Trophoblast cell (in vitro differentiated cells and primary cell): ENCODE measurements at regions not wholly inside any gene's neighbourhood (a gene's known extent, or its start where the extent isn't known, plus 50 kb on each side); places are given as distances from the start of the nearest gene placed in this dataset.

ENCODE experiments used
- DNase-seq, 2 donors: peaks; one replicate each; pipeline ENCODE4 v3.0.0-alpha.2; 2016
- H2AFZ ChIP-seq: 2 replicates; pipeline ENCODE4 v1.6.1; 2013; ENCODE audit warnings: low read length, moderate library complexity, mild to moderate bottlenecking; ENCODE audit not compliant: insufficient read depth, poor library complexity
- H2AK5ac ChIP-seq: 2 replicates; pipeline ENCODE4 v1.6.1; 2013; ENCODE audit warnings: mild to moderate bottlenecking, low read length
- H2BK120ac ChIP-seq: 2 replicates; pipeline ENCODE4 v1.6.1; 2013; ENCODE audit warnings: low read length, mild to moderate bottlenecking, moderate library complexity; ENCODE audit not compliant: insufficient read depth, poor library complexity
- H2BK12ac ChIP-seq: 2 replicates; pipeline ENCODE4 v1.6.1; 2013; ENCODE audit warnings: mild to moderate bottlenecking, low read length, moderate library complexity
- H2BK5ac ChIP-seq: 2 replicates; pipeline ENCODE4 v1.6.1; 2013; ENCODE audit warnings: low read length, low read depth, moderate library complexity, mild to moderate bottlenecking; ENCODE audit not compliant: poor library complexity
- H3K14ac ChIP-seq: 2 replicates; pipeline ENCODE4 v1.6.1; 2013; ENCODE audit warnings: mild to moderate bottlenecking, low read length
- H3K18ac ChIP-seq: 2 replicates; pipeline ENCODE4 v1.6.1; 2013; ENCODE audit warnings: mild to moderate bottlenecking, low read length
- H3K23ac ChIP-seq: 2 replicates; pipeline ENCODE4 v1.6.1; 2013; ENCODE audit warnings: low read length
- H3K27ac ChIP-seq: 2 replicates; pipeline ENCODE4 v1.5.1; 2013; ENCODE audit warnings: low read depth, mild to moderate bottlenecking, inconsistent platforms, low read length, moderate library complexity
- H3K27me3 ChIP-seq: 2 replicates; pipeline ENCODE4 v1.6.1; 2013; ENCODE audit warnings: inconsistent platforms, mild to moderate bottlenecking, low read length, moderate library complexity; ENCODE audit not compliant: insufficient read depth
- H3K36me3 ChIP-seq, 2 experiments: 1 replicate in 1 of 2; 2 replicates in 1 of 2; pipeline ENCODE4 v1.6.1; 2013; ENCODE audit warnings: low read length in 2 of 2, mild to moderate bottlenecking in 2 of 2, moderate library complexity in 1 of 2; ENCODE audit not compliant: insufficient read depth in 2 of 2, control insufficient read depth in 1 of 2
- H3K4ac ChIP-seq: 2 replicates; pipeline ENCODE4 v1.6.1; 2013; ENCODE audit warnings: low read depth, mild to moderate bottlenecking, low read length, moderate library complexity
- H3K4me1 ChIP-seq, 2 experiments: 1 replicate in 1 of 2; 2 replicates in 1 of 2; pipeline ENCODE4 v1.6.1; 2013; ENCODE audit warnings: low read length in 2 of 2, mild to moderate bottlenecking in 2 of 2, moderate library complexity in 1 of 2; ENCODE audit not compliant: insufficient read depth in 2 of 2, control insufficient read depth in 1 of 2
- H3K4me2 ChIP-seq: 2 replicates; pipeline ENCODE4 v1.6.1; 2013; ENCODE audit warnings: inconsistent platforms, mild to moderate bottlenecking, low read length, moderate library complexity
- H3K4me3 ChIP-seq: 2 replicates; pipeline ENCODE4 v1.5.1; 2013; ENCODE audit warnings: mild to moderate bottlenecking, low read depth, low read length, inconsistent platforms
- H3K79me1 ChIP-seq: one replicate; pipeline ENCODE4 v1.6.1; 2013; ENCODE audit warnings: low read length
- H3K79me2 ChIP-seq: 2 replicates; pipeline ENCODE4 v1.6.1; 2013; ENCODE audit warnings: low read length, mild to moderate bottlenecking; ENCODE audit not compliant: control insufficient read depth, insufficient read depth, poor library complexity
- H3K9ac ChIP-seq: 2 replicates; pipeline ENCODE4 v1.6.1; 2013; ENCODE audit warnings: mild to moderate bottlenecking, low read length
- H3K9me3 ChIP-seq: 2 replicates; pipeline ENCODE4 v1.6.1; 2013; ENCODE audit warnings: low read depth, mild to moderate bottlenecking, control low read depth, inconsistent platforms, low read length; ENCODE audit not compliant: insufficient read depth
- H4K12ac ChIP-seq: 2 replicates; pipeline ENCODE4 v1.6.1; 2013; ENCODE audit warnings: low read depth, mild to moderate bottlenecking, low read length, moderate library complexity
- H4K8ac ChIP-seq: 2 replicates; pipeline ENCODE4 v1.6.1; 2013; ENCODE audit warnings: low read depth, mild to moderate bottlenecking, low read length, moderate library complexity
- H4K91ac ChIP-seq: one replicate; pipeline ENCODE4 v1.6.1; 2013; ENCODE audit warnings: low read depth, mild to moderate bottlenecking, low read length, moderate library complexity
- WGBS: extraction: QIAGEN DNeasy Blood & Tissue Kit; methylation state at CpG from one replicate; pipeline ENCODE4 v1.1.7; 2013; ENCODE audit warnings: missing lambda C conversion rate; ENCODE audit not compliant: insufficient read length, insufficient coverage; ENCODE audit errors: extremely low coverage; 5-methylcytosine and 5-hydroxymethylcytosine counted together

DNA sequence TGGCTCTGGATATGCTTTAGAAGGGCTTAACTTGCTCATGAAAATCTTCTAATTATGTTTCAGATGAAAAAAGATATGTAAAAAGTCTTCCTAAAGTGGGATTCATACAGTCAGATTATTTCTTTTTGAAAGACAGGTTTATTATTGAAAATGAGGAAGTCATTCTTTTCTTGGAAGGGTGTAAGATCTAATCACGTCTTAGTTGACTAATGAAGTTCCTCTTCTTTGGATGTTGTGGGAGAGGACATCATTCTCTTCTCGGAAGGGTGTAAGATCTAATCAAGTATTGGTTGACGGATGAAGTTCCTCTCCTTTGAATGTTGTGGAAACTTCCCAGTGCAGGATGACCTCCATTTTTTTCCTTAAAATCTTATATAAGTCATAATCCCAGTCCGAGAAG is 74.9 kb downstream of the ALG10 start:
- no peak overlapping the region for H4K91ac ChIP-seq
- H2AK5ac ChIP-seq, result no peak overlapping the region
- H3K9me3 ChIP-seq, result peaks cover 2% of the 10 kb centered on the region
- H3K4ac ChIP-seq, result no peak overlapping the region
- H4K12ac ChIP-seq, result no peak overlapping the region
- H3K27me3 ChIP-seq, result no peaks in the 10 kb centered on the region
- no peak overlapping the region for H4K8ac ChIP-seq
- H3K4me2 ChIP-seq, result no peak overlapping the region
- no peak overlapping the region for H3K27ac ChIP-seq
- no peak overlapping the region for H3K23ac ChIP-seq
- no peak overlapping the region for H2BK120ac ChIP-seq
- no peak overlapping the region for H3K14ac ChIP-seq
- WGBS, result no CpG with 5 or more reads among the region's 4 CpGs
- H3K4me3 ChIP-seq, result no peak overlapping the region
- H3K36me3 ChIP-seq, result no peaks in the 10 kb centered on the region
- no peak overlapping the region for H2BK5ac ChIP-seq
- H3K18ac ChIP-seq, result no peak overlapping the region
- H3K79me2 ChIP-seq, result no peaks in the 10 kb centered on the region
- no peak overlapping the region for H2BK12ac ChIP-seq
- H3K4me1 ChIP-seq, result no peaks in the 10 kb centered on the region
- no peaks in the 10 kb centered on the region for H3K79me1 ChIP-seq
- no peak overlapping the region for H3K9ac ChIP-seq
- H2AFZ ChIP-seq, result no peak overlapping the region
- no peak for DNase-seq

DNA sequence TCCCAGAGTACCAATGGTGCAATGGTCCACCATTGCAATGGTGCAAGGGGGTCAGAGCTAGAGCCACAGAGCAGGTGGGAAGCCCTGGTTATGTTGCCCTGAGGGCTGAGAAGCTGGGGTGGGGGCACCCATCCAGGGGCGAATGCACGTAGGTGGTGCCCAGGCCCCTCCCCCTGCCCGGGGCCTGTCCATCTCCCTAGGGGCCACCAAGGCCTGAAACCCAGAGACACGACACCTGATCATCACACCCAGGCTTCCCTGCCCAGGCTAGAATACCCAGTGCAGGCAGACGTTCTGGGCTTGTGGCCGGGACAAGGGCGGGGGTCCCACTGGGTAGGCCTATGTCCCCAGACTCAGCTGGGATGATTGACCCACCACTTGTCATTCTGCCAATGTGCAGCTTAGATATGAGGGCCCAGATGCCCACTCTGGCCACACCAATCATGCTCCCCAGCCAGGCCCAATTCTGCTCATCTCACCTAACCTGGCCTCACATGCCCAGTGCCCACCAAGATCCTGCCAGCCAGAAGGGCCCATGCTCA is 83.2 kb downstream of the ALG10 start:
- H2BK120ac ChIP-seq, result no peak overlapping the region
- no peak overlapping the region for H3K4ac ChIP-seq
- H3K27me3 ChIP-seq, result no peaks in the 10 kb centered on the region
- H4K8ac ChIP-seq, result no peak overlapping the region
- no peak overlapping the region for H3K14ac ChIP-seq
- H3K79me2 ChIP-seq, result no peaks in the 10 kb centered on the region
- peaks cover 49% of the 10 kb centered on the region for H3K9me3 ChIP-seq
- H3K36me3 ChIP-seq, result peaks cover 0 to 2% of the 10 kb centered on the region in 2 experiments
- no peak overlapping the region for H3K27ac ChIP-seq
- no peak overlapping the region for H4K12ac ChIP-seq
- H4K91ac ChIP-seq, result no peak overlapping the region
- no peak overlapping the region for H2AFZ ChIP-seq
- H2AK5ac ChIP-seq, result no peak overlapping the region
- no peak overlapping the region for H3K9ac ChIP-seq
- no CpG with 5 or more reads among the region's 7 CpGs for WGBS
- no peak overlapping the region for H2BK12ac ChIP-seq
- no peak overlapping the region for H2BK5ac ChIP-seq
- no peak overlapping the region for H3K23ac ChIP-seq
- no peak overlapping the region for H3K18ac ChIP-seq
- no peaks in the 10 kb centered on the region for H3K4me1 ChIP-seq
- no peak overlapping the region for H3K4me2 ChIP-seq
- no peak overlapping the region for H3K4me3 ChIP-seq
- DNase-seq, result no peak
- no peaks in the 10 kb centered on the region for H3K79me1 ChIP-seq

DNA sequence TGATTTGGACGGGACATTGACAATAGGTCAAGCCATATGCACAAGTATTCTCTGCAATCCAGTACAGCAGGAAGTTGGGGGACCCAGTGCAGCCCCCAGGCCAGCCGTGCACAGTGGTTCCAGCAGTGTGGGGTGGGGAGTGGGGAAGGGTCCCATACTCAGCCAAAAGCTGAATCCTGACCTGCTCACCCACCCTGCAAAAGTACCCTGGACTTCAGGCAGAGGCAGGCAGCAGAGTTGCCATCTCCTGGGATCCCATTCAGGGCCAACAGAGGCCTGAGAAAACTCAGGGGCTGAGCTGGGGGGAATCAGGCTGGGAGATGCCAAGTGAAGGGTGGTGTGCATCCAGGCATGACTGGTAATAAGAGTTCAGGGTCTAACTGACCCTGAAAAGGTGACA is 83.9 kb downstream of the ALG10 start:
- no peak overlapping the region for H3K4ac ChIP-seq
- no peaks in the 10 kb centered on the region for H3K4me1 ChIP-seq
- H3K18ac ChIP-seq, result no peak overlapping the region
- H3K9me3 ChIP-seq, result peaks cover 49% of the 10 kb centered on the region
- H2BK12ac ChIP-seq, result no peak overlapping the region
- H3K36me3 ChIP-seq, result peaks cover 0 to 2% of the 10 kb centered on the region in 2 experiments
- H2BK5ac ChIP-seq, result no peak overlapping the region
- no peak overlapping the region for H3K4me3 ChIP-seq
- no peak overlapping the region for H4K12ac ChIP-seq
- H3K79me2 ChIP-seq, result no peaks in the 10 kb centered on the region
- no peak overlapping the region for H3K4me2 ChIP-seq
- H2AFZ ChIP-seq, result no peak overlapping the region
- H3K14ac ChIP-seq, result no peak overlapping the region
- H3K9ac ChIP-seq, result no peak overlapping the region
- H3K27ac ChIP-seq, result no peak overlapping the region
- no peak overlapping the region for H4K8ac ChIP-seq
- no peak for DNase-seq
- H3K23ac ChIP-seq, result no peak overlapping the region
- no peak overlapping the region for H4K91ac ChIP-seq
- H2BK120ac ChIP-seq, result no peak overlapping the region
- no peaks in the 10 kb centered on the region for H3K79me1 ChIP-seq
- no peaks in the 10 kb centered on the region for H3K27me3 ChIP-seq
- no CpG with 5 or more reads among the region's 2 CpGs for WGBS
- H2AK5ac ChIP-seq, result no peak overlapping the region

DNA sequence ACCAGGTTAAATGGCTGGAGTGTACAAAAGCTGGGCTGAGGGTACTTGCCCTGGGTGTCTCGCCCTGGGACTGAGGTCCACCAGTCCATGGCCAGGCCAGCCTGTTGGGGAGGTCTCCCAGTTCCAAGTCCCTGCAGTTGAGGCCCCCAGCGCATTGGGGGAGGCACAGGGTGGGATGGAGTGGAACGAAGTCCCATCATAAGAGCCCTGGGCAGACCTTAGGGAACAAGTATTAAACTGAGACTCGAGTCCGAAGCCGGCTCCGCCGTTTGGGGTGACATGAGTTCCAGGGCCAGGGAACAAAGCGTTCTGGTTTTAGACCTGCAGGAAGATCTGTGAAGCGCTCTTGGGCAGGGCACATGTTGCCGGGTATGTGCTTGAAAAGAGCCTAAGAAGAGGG is 84.7 kb downstream of the ALG10 start:
- H4K91ac ChIP-seq, result no peak overlapping the region
- no peak overlapping the region for H3K4ac ChIP-seq
- no peaks in the 10 kb centered on the region for H3K79me1 ChIP-seq
- H3K23ac ChIP-seq, result no peak overlapping the region
- no peak overlapping the region for H3K14ac ChIP-seq
- no peaks in the 10 kb centered on the region for H3K4me1 ChIP-seq
- H3K4me2 ChIP-seq, result no peak overlapping the region
- no peak overlapping the region for H3K27ac ChIP-seq
- DNase-seq, result no peak
- H2BK12ac ChIP-seq, result no peak overlapping the region
- H3K27me3 ChIP-seq, result no peaks in the 10 kb centered on the region
- no peak overlapping the region for H2BK120ac ChIP-seq
- no peak overlapping the region for H3K4me3 ChIP-seq
- no peak overlapping the region for H4K12ac ChIP-seq
- no peak overlapping the region for H2AK5ac ChIP-seq
- no peak overlapping the region for H3K9ac ChIP-seq
- H3K79me2 ChIP-seq, result no peaks in the 10 kb centered on the region
- H3K36me3 ChIP-seq, result peaks cover 0 to 2% of the 10 kb centered on the region in 2 experiments
- H4K8ac ChIP-seq, result no peak overlapping the region
- no peak overlapping the region for H3K18ac ChIP-seq
- WGBS, result no CpG with 5 or more reads among the region's 11 CpGs
- H2AFZ ChIP-seq, result no peak overlapping the region
- H2BK5ac ChIP-seq, result no peak overlapping the region
- peaks cover 49% of the 10 kb centered on the region for H3K9me3 ChIP-seq
